GM21526 (cell line): ENCODE measurements at regions not wholly inside any gene's neighbourhood (a gene's known extent, or its start where the extent isn't known, plus 50 kb on each side); places are given as distances from the start of the nearest gene placed in this dataset.
"Not testable (repeated sequence)": the region's sequence is repeated elsewhere in the genome, so short reads cannot be mapped to it uniquely, and the experiment has no call there.

Source experiments
- ATAC-seq: cut with Tn5 transposase; IDR thresholded peaks from one replicate; pipeline ENCODE4 v1.9.1; 2021; ENCODE audit warnings: moderate library complexity; ENCODE audit not compliant: unreplicated experiment, low FRiP score

DNA sequence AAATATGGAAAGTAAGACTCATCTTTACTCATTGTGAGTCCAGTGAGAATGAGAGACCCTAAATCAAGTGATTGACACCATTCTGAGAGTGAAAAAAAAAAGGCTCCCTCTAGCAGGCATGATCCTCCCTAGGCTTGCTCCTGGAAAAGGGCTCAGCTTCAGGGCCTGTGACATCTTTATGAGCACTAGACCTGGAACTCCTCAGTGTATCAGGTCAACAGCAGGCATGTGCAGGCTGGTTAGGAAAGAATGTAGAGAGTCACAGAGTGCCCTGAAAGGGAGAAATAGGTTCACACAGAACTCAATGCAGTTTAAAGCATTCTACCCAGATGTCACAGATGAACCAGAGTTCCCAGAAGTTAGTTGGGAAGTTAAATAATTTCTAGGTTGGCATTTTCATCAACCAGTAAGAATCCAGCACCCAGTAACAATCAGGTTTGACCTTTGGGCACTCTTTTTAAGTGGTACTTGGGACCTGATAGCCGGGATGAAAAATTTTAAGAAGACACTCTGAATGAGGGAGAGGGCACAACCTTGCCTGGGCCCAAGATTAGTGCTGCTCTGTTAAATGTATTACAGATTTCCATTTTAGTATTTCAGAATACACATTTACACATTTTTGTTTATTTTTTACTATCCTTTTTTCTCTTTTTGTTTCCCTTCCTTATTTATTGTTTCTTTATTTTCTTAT is 828.8 kb downstream of the C12orf50 start:
- no peak for ATAC-seq

DNA sequence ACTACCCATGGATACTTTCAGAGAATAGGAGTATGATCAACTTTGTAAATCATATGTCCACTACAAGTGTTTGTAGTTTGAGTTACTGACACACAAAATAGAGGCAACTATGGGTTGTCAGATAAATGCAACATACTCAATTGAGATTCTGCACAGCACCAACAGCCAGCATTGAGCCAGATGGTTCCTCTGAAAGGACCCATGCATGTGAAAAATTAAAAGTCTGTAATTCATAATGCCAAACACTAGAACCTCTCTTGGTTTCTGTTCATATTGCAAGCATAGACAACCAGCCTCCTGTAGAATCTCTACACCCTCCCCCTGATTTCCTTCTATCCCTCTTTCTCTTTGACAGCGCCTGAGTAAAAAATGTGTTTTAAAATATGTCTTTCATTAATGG is 831.0 kb downstream of the C12orf50 start:
- no peak for ATAC-seq

DNA sequence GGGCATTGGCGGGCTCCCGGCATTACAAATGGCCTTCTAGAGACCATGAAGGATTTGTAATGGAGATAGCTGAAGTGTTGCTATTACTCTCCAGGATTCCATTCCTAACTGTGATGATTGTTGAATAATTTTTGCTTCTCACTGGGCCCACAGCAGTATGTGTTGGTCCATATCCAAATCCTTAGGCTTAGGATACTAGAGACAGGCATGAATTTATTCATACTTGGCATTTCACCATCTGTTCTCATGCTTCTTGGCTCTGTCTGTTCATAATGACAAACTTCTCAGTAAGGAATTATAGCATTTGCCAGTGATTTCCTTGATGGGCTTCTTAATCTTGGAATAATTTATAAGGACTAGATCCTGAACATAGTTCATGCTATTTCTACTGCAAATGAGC is 832.9 kb downstream of the C12orf50 start:
- no peak for ATAC-seq

DNA sequence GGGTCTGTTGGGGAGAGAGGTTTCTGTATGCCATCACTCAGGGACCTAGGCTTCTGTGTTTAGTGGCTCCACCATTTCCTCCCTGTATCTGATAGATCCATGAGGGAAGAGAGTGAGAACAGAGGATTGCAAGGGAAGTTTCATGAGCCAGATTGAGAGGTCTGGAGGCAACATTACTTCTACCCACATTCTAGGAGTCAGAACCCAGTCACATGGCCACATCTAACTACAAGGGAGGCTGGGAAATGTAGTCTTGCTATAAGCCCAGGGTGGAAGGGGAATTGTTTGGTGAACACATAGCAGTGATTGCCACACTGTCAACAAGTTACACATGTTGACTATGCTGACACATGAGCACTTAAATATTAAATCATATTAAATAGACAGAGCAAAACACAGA is 834.8 kb downstream of the C12orf50 start:
- not testable (repeated sequence) for ATAC-seq

DNA sequence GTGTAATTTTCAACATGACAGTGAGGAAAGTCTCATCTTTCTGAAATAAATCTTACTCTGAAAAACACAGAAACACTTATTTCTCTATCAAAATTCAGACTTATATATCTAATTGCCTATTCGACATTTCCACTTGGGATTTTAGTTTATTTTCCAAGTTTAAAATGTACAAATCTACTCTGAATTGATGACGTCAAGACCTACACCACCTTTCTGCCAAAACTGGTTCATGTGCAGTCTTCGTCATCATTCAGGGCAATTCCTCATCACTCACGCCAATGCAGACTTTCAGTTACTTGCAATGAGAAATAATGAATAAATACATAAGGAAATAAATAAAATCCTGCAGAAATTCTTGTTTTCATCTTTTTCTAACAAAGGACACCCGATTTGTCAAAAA is 843.8 kb downstream of the C12orf50 start:
- ATAC-seq: no peak

DNA sequence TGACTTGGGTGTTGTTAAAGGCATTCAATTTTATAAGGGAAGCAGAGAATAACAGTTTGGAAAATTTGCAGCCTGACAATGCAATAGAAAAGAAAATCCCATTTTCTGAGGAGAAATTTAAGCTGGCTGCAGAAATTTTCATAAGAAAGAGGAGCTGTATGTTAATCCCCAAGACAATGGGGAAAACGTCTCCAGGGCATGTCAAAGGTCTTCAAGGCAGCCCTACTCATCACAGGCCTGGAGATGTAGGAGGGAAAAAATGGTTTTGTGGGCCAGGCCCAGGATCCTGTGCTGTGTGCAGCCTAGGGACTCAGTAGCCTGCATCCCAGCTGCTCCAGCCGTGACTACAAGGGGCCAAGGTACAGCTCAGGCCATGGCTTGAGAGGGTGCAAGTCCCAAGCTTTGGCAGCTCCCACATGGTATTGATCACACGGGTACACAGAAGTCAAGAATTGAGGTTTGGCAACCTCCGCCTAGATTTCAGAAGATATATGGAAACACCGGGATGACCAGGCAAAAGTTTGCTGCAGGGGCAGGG is 846.4 kb downstream of the C12orf50 start:
- no peak for ATAC-seq

DNA sequence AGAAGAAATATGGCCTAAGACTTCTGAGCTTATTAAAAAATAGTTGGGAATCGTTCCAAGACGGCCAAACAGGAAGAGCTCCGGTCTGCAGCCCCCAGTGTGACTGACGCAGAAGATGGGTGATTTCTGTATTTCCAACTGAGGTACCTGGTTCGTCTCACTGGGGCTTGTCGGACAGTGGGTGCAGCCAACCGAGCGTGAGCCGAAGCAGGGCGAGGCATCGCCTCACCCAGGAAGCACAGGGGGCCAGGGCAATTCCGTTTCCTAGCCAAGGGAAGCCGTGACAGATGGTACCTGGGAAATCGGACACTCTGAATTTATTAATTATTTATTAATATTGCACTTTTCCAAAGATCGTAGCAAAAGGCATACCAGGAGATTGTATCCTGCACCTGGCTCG is 857.8 kb downstream of the C12orf50 start:
- no peak for ATAC-seq

DNA sequence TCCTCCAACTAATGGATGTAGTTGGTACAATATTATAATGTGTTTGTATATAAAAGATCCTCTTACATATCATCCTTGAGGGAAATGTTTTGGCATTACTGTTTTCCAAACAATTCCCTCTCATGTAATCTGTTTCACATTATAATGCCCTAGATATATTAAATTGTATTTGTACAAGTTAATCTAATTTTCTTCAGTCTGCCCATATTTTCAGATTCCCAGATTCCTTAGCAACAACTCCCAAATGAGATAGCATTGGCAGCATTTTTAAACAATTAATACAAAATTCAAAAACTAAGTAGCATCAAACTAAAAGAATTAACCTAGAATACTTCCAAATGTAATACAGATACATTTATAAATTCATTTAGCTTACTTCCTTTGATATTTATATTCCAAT is 860.2 kb downstream of the C12orf50 start:
- no peak for ATAC-seq

DNA sequence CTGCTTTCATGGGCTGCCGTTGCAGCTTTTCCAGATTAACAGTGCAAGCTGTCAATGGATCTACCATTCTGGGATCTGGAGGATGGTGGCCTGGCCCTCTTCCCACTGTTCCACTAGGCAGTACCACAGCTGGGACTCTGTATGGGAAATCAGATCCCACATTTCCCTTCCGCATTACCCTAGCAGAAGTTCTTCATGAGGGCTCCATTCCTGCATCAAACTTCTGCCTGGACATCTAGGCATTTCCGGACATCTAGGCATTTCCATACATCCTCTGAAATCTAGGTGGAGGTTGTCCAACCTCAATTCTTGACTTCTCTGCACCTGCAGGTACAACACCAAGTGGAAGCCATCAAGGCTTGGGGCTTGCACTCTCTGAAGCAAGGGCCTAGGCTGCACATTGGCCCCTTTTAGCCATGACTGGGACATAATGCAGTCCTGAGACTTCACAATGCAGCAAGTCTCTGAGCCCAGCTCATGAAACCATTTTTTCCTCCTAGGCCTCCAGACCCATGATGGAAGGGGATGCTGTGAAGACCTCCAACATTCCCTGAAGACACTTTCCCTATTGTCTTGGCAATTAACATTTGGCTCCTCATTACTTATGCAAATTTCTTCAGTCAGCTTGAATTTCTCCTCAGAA is 863.3 kb downstream of the C12orf50 start:
- ATAC-seq: no peak

DNA sequence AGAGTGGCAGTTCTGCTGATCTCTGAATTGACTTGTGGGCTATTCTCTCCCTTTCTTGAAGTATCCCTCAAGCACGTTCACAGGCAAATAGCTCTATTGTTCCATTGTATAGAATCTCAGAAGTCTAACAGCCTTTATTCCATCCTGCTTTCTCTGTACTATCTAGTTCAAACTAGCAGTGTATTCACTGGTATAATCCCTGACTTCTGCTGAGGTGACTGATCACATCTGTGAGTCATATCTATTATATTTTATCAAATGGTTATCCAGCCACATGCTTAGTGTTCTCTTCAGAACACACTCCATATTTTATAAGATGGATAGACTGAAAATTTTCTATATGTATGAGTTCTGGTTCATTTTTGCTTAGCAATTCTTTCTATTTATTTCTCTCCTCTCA is 866.1 kb downstream of the C12orf50 start:
- no peak for ATAC-seq

DNA sequence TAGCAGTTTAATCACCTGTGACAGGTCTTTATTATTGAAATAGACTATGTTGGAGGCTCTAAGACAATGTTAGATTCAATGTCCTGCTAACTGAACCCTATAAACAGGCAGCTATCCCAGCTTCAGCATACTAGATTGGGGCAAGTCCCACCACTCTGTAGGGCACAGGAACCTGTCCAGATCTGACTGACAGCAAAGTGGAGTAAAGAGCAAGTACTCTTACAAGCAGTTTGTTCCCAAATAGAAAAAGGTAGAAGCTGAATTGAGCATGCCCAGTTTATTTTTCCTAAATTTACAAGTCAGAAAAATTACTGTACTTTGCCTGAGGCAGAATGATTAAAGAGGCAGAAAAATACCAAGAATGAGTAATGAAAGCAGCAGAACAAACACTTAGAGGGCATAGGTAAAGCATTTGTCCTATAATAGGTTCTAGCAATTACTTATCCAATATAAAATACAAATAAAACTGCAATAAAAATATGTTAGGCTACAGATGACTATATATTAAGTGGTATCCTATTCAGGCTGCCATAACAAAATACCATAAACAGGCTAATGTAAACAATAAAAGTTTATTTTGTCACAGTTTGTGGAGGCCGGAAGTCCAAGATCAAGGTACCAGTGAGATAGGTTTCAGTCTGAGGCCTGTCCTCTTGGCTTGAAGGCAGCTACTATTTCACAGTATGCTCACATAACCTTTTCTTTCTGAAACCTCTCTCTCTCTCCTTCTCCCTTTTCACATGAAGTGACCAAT is 868.2 kb downstream of the C12orf50 start:
- no peak for ATAC-seq

DNA sequence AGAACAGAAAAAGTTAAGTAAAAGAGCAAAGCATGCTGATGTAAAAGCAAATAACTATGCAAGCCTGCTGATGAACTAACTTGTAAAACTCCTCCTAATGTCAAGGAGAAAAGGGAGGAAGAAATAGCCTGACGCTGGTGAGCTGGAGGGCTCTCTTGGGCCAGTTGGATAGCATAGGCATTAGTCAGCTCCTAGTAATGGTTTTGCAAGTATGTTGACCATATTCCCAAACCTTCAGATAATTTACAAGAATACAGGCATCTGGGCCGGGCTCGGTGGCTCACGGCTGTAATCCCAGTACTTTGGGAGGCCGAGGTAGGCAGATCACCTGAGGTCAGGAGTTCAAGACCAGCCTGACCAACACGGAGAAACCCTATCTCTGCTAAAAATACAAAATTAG is 871.4 kb downstream of the C12orf50 start:
- ATAC-seq: no peak

DNA sequence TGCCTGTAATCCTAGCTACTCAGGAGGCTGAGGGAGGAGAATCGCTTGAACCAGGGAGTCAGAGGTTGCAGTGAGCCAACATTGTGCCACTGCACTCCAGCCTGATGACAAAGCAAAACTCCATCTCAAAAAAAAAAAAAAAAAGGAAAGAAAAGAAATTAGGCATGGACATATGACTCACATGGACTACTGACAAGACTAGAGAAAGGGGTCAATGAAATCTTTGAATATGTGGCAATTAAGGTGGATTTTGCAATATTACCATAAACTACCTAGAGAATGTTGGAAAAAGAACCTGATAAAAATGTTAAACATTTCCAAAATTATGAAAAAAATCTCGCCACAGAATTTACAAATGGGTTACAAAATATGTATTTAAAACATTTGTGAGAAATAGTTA is 873.6 kb downstream of the C12orf50 start:
- ATAC-seq: no peak

DNA sequence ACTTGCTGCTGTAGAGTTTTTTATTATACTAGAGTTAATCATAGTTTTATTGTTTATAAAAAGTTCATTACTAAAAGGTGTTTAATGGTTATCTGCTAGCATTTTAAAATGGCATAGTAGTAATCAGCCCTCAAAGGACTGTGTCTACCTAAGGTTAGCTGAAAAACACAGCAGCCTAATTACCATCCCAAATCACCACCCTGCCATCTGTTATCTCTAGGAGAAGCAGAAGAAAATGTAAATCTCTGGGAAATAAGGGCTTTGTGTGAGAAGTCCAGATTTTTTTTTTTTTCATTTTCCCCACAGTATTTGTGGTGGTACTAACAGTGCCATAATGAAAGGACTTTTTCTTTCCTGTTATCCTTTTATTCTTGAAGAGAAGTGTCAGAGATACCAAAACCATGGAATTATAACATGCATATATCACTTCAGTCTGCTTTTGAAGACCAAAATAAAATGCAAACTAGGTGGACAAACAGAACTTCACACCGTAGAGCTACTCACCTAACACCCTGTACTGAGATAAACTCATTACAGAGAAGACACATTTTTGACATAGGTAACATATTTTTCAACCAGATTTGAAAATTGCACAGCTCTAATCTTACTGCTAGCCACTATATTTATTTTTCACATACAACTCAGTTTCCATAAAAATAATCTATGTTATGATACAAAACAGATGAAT is 876.2 kb downstream of the C12orf50 start:
- ATAC-seq: no peak

DNA sequence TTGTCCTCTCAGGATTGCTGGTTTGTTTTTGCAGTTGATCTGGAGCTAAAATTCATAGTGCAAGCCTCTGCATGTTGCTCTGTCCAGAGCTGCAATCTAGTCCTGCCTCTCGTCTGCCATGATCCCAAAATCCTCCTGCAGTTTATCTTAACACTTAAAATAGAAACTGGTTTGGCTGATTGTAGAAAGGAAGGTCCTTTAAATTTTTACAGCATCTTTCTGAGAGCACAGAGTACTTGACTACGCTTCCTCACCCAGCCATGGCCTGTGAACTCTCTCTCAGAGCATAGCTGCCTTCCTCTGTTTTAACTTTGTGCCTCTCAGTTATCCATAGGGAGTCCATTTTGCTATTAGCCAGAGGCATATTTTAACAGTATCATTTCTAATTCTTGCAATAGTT is 877.1 kb downstream of the C12orf50 start:
- ATAC-seq: peak; percentile 36

DNA sequence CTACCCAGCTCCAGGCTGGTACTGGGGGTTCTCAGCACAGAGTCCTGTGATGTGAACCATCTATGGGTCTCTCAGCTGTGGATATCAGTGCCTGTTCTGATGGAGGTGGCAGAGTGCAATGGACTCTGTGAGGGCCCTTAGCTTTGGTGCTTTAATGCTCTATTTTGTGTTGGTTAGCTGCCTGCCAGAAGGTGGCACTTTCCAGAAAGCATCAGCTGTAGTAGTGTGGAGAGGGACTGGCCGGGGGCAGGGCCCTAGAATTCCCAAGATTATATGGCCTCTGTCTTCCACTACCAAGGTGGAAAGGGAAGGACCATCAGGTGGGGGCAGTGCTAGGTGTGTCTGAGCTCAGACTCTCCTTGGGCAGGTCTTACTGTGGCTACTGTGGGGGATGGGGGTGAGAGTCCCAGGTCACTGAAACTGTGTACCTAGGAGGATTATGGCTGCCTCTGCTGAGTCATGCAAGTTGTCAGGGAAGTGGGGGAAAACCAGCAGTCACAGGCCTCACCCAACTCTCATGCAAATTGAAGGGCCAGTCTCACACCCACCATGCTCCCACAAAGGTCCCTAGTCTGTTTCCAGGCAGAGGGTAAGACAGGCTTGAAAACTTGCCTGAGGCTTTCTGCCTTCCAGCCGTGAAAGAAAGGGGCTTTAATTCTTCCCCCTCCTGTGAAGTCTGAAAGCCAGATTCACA is 878.1 kb downstream of the C12orf50 start:
- peak; percentile 90 for ATAC-seq

DNA sequence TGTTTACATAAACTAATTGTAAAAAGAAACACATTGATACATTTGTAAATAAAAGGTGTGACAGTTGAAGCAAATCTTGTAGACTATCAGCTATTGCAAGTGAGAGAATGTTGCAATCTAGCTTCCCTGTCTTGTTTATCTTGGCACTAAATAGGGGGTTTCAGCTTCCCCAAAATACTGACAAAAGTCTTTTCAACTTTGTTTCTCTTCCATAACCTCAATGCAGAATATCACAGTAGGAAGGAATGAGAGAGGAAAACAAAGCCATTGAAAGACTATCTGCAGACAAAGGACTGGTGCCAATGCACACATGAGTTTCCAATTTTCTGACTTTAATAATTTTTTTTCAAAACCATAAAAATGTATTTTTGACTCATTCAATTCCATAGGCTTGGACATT is 886.2 kb upstream of the MGAT4C start:
- ATAC-seq: no peak

DNA sequence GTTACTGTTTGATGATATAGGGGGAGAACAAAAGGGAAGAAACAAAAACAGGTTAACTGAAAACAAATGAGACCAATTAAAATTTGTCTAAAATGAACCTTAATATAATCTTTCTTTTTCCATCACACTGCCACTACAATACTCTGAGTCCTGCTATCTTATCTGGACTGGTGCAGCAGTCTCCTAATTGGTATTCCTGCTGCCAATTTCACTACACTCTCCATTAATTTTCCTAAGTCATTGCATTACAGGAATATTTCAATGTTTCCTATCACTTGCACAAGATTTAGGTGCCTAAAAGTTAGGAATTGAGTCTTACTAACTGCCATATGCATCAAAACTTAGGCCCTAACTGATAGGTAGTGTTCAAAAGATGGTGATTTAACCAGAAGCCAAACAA is 884.9 kb upstream of the MGAT4C start:
- no peak for ATAC-seq

DNA sequence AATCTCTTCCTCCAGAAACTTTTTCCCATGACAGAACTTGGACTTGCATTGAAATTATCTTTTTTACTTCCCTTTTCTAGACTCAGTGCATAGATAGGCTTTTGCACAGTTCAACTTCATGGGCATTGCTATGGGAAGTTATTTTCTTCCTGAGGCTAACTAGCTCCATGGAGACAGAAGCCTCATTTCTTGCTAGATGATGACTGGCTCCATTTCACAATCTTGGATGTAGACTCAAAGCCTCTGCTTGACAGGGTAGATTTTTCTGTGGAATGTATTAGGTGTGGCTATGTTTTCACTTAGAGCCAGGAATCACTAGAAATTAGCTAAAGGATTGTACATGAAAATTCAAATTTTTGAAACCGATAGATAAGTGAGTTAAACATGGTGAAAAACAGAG is 884.1 kb upstream of the MGAT4C start:
- ATAC-seq: no peak

DNA sequence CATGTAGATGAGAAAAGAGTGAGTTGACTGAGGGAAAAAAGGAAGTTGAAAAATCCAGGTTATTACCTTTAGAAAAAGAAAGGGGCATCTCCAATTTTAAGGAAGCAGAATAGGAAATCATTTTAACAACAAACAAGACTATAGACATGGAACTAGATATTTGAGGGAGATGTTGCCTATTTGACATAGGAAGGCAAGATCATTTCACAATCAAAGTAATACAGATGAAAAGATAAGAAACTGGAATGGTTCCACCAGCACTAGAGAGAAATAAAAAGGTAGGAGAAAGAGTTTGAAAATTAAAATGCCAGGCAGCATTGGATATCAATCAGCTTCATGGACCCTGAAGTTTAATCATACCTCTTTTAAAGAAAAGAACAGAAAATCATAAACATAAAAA is 881.0 kb upstream of the MGAT4C start:
- ATAC-seq: no peak
